Colonic mucosa (tissue), 4 donors: ENCODE measurements at regions not wholly inside any gene's neighbourhood (a gene's known extent, or its start where the extent isn't known, plus 50 kb on each side); places are given as distances from the start of the nearest gene placed in this dataset.

Experiments
- DNase-seq: peaks from one replicate; pipeline ENCODE4 v3.0.0-alpha.2; 2020
- H3K27ac ChIP-seq: fragments of 200-600 bp; one replicate; pipeline ENCODE4 v1.8.0; 2021
- H3K27me3 ChIP-seq: fragments of 200-600 bp; one replicate; pipeline ENCODE4 v1.8.0; 2021
- H3K36me3 ChIP-seq: fragments of 200-600 bp; one replicate; pipeline ENCODE4 v1.8.0; 2021
- H3K4me1 ChIP-seq: fragments of 200-600 bp; one replicate; pipeline ENCODE4 v1.8.0; 2021; ENCODE audit warnings: mild to moderate bottlenecking
- H3K4me3 ChIP-seq: fragments of 200-600 bp; one replicate; pipeline ENCODE4 v1.8.0; 2021
- H3K9ac ChIP-seq, 2 donors: one replicate each; pipeline ENCODE4 v1.7.0; 2013; ENCODE audit warnings: control low read depth in 2 of 2, low read depth in 2 of 2, low read length in 2 of 2
- H3K9me3 ChIP-seq: fragments of 200-600 bp; one replicate; pipeline ENCODE4 v1.8.0; 2021
- intact Hi-C: fragments of 100-400 bp; cut with DNase I; formaldehyde crosslinking; loops from one replicate; pipeline ENCODE4 v1.14.1; 2022
- TF ChIP-seq, protein P1 (sequence below): fragments of 200-600 bp; IDR thresholded peaks from one replicate; pipeline ENCODE4 v1.8.0; 2022; ENCODE audit warnings: antibody characterized with exemption, mild to moderate bottlenecking
- donor health status: healthy.
- donor health status: DM: no; HTN: no; CAD: no.
- donor health status: DM: no; HTN: no; CAD: no.

DNA sequence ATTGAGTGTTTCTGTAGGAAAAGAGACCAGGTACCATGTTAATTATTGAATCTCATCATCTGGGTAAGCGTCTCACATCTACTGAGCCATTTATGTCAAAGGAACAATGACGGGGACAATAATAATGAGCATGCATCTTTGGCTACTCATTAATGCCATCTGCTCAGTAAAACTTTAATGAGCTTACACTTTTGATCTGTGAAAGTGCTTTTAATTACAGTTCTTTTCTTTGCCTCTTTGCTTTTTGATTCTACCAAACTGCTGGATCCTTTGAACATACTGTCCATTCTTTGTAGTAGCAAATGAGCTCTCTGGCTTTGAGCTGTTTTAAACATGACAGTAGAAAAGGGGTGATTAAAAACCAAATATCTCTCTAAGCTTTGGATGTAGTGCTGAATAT, 181.2 kb upstream of the IVNS1ABP start:
- DNase-seq: no peak
- Histone ChIP-seq H3K27ac (no peak overlapping the region), H3K4me3 (no peak overlapping the region), H3K27me3 (no peaks in the 10 kb centered on the region), H3K36me3 (no peaks in the 10 kb centered on the region), H3K4me1 (no peaks in the 10 kb centered on the region), H3K9me3 (no peaks in the 10 kb centered on the region), H3K9ac (no peak overlapping the region)
- intact Hi-C loops: no loop called here
- TF ChIP-seq, protein P1, sequence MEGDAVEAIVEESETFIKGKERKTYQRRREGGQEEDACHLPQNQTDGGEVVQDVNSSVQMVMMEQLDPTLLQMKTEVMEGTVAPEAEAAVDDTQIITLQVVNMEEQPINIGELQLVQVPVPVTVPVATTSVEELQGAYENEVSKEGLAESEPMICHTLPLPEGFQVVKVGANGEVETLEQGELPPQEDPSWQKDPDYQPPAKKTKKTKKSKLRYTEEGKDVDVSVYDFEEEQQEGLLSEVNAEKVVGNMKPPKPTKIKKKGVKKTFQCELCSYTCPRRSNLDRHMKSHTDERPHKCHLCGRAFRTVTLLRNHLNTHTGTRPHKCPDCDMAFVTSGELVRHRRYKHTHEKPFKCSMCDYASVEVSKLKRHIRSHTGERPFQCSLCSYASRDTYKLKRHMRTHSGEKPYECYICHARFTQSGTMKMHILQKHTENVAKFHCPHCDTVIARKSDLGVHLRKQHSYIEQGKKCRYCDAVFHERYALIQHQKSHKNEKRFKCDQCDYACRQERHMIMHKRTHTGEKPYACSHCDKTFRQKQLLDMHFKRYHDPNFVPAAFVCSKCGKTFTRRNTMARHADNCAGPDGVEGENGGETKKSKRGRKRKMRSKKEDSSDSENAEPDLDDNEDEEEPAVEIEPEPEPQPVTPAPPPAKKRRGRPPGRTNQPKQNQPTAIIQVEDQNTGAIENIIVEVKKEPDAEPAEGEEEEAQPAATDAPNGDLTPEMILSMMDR: no peak

GRCh38 chr1:185497177-185497576, 180.1 kb upstream of the IVNS1ABP start:
- Histone ChIP-seq H3K27me3 (no peaks in the 10 kb centered on the region), H3K9ac (no peak overlapping the region), H3K4me1 (no peaks in the 10 kb centered on the region), H3K36me3 (no peaks in the 10 kb centered on the region), H3K27ac (no peak overlapping the region), H3K9me3 (no peaks in the 10 kb centered on the region), H3K4me3 (no peak overlapping the region)
- TF ChIP-seq, protein P1: no peak
- no peak for DNase-seq
- intact Hi-C loops: no loop called here

DNA sequence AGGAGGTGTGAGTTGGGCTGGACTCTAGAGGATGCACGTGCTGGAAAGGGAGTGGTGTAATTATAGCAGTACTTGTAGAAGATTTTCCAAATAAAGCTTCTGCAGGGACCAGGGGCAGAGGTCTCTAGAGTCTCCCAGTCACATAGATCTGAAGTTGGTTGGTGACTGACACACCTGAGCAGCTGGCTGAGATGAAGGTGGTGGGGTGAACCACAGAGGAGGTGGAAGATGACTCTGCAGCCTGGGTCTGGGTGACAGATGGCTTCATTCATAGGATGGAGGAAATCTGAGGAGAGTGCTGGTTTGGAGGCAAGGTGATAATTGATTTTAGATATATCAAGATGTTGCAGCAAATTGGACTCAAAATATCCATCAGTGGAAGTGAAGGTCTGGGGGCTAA, 178.9 kb upstream of the IVNS1ABP start:
- H3K9ac ChIP-seq: no peak overlapping the region

DNA sequence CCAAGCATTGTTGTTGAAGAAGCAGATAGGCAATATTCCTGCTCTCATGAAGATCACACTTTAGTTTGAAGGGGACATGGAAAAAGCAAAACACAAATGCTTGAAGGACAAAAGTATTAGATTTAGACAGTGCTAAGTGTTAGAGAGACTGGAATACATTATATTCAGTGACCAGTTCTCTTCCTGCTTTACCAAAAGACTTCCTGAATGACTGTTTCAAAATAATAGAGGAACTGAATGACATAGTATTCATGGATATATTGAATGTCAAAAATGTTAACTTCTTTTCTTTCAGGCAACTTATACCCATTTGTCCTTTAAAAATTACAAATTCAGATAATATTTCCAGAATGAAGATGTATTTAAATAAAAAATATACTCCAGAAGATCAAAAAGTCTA, 178.0 kb upstream of the IVNS1ABP start:
- intact Hi-C loops: no loop called here
- Histone ChIP-seq H3K27me3 (no peaks in the 10 kb centered on the region), H3K4me1 (no peaks in the 10 kb centered on the region), H3K9me3 (no peaks in the 10 kb centered on the region), H3K27ac (no peak overlapping the region), H3K36me3 (no peaks in the 10 kb centered on the region), H3K9ac (no peak overlapping the region), H3K4me3 (no peak overlapping the region)
- TF ChIP-seq, protein P1: no peak
- DNase-seq: no peak

More for the DNA sequence above, 178.9 kb upstream of the IVNS1ABP start:
- Histone ChIP-seq H3K27ac (no peak overlapping the region), H3K27me3 (no peaks in the 10 kb centered on the region), H3K4me1 (no peaks in the 10 kb centered on the region), H3K9me3 (no peaks in the 10 kb centered on the region), H3K36me3 (no peaks in the 10 kb centered on the region), H3K4me3 (no peak overlapping the region)
- TF ChIP-seq, protein P1: no peak
- intact Hi-C loops: no loop called here
- no peak for DNase-seq

- TF ChIP-seq, protein P1: no peak
- no peak overlapping the region for H3K4me3 ChIP-seq
- no peaks in the 10 kb centered on the region for H3K4me1 ChIP-seq
- no peak overlapping the region for H3K27ac ChIP-seq
- no peaks in the 10 kb centered on the region for H3K27me3 ChIP-seq
- no peak overlapping the region for H3K9ac ChIP-seq
- DNase-seq: no peak
- H3K36me3 ChIP-seq: no peaks in the 10 kb centered on the region
- no peaks in the 10 kb centered on the region for H3K9me3 ChIP-seq
- intact Hi-C loops: no loop called here
Measured at GRCh38 chr1:185492089-185492825, 175.2 kb upstream of the IVNS1ABP start.
